ENCODE measurements at regions not wholly inside any gene's neighbourhood (a gene's known extent, or its start where the extent isn't known, plus 50 kb on each side); places are given as distances from the start of the nearest gene placed in this dataset.
A peak's percentile ranks its signal among the peaks of the same experiment; 100 is the strongest.

DNA sequence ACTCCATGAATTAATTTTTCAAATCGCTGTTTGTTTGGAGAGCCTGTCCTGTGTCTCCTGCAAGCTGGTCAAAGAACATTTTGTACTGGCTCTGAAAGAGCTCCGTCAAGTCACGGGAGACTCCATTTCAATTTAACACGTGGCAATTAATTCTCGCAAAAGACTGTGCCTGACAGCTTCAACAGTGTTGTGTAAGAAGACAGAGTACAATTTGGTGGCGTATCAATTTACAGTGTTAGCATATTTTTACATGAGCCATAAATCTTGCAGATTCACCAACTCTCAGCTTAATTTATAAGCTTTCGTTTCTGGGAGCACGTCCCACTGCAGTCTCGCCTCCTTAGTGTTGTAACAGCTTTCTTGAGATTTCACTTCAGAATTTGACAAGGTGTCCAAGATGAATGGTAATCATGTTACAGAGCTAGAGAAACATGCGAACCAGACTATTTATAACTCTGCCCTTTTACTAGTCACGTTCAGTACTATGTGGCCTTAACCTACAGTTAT lies 70.8 kb downstream of the RWDD4 start:
- H3K4me3 Mint-ChIP-seq = peak overlapping the region; percentile 13 to 44 (median 38)
- TF ChIP-seq, protein P1, sequence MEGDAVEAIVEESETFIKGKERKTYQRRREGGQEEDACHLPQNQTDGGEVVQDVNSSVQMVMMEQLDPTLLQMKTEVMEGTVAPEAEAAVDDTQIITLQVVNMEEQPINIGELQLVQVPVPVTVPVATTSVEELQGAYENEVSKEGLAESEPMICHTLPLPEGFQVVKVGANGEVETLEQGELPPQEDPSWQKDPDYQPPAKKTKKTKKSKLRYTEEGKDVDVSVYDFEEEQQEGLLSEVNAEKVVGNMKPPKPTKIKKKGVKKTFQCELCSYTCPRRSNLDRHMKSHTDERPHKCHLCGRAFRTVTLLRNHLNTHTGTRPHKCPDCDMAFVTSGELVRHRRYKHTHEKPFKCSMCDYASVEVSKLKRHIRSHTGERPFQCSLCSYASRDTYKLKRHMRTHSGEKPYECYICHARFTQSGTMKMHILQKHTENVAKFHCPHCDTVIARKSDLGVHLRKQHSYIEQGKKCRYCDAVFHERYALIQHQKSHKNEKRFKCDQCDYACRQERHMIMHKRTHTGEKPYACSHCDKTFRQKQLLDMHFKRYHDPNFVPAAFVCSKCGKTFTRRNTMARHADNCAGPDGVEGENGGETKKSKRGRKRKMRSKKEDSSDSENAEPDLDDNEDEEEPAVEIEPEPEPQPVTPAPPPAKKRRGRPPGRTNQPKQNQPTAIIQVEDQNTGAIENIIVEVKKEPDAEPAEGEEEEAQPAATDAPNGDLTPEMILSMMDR (IDR thresholded peaks at IDR 0.05; ENCODE audit: unreplicated experiment in 3 of 3) = no peak
- peaks cover 4% of the 10 kb centered on the region for H3K9me3 Mint-ChIP-seq
- H3K36me3 Mint-ChIP-seq (ENCODE audit: low read depth) = no peaks in the 10 kb centered on the region
- H3K4me1 Mint-ChIP-seq = peaks cover 10% of the 10 kb centered on the region
- H3K27me3 Mint-ChIP-seq (ENCODE audit: low read depth) = peaks cover 4% of the 10 kb centered on the region
- peak overlapping the region in 2 of 3 experiments; percentile 45 to 70 for H3K27ac Mint-ChIP-seq

- Mint-ChIP-seq H3K4me3 (no peak overlapping the region), H3K36me3 (ENCODE audit: low read depth) (no peaks in the 10 kb centered on the region), H3K4me1 (peaks cover 10% of the 10 kb centered on the region), H3K27ac (peak overlapping the region in 1 of 3 experiments; percentile 45), H3K9me3 (peaks cover under 1% of the 10 kb centered on the region), H3K27me3 (ENCODE audit: low read depth) (peaks cover 4% of the 10 kb centered on the region)
- TF ChIP-seq, protein P1 (IDR thresholded peaks at IDR 0.05; ENCODE audit: unreplicated experiment in 3 of 3) = no peak
These were observed 70.3 kb downstream of the RWDD4 start for GRCh38 chr4:183588691-183589090.

DNA sequence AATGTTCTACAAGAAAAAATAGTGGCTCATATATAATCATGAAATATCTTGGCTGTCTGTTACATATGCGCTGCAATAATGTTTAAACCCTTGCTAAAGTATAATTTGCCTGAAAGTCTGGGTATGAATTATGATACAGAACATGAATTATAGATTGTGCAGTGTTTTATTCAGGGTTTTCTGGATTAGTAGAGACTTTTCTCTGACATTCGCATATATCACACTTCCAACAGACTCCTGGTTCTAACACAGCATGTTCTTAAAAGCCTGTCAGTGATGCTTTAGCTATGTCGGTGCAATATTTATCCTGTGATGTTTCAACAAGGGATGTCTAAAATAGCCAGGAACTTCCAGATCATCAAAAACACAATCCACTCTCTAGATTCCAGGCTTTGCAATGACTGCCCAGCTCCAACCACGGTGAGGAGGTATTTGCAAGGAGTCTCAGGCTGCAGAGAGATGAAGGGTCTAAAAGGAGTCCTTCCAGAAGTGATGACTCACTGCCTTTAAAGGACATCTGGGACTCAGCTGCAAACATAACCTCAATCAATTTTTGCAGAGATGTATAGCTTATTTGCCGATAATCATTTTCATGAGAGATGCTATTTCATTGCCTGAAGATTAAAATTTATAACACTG lies 69.4 kb downstream of the RWDD4 start:
- H3K9me3 Mint-ChIP-seq = no peaks in the 10 kb centered on the region
- no peak overlapping the region for H3K4me3 Mint-ChIP-seq
- TF ChIP-seq, protein P1 (IDR thresholded peaks at IDR 0.05; ENCODE audit: unreplicated experiment in 3 of 3) = no peak
- H3K4me1 Mint-ChIP-seq = peaks cover 10% of the 10 kb centered on the region
- peaks cover 4% of the 10 kb centered on the region for H3K27me3 Mint-ChIP-seq (ENCODE audit: low read depth)
- peak overlapping the region in 1 of 3 experiments; percentile 72 for H3K27ac Mint-ChIP-seq
- H3K36me3 Mint-ChIP-seq (ENCODE audit: low read depth) = no peaks in the 10 kb centered on the region

Data from nephron (organoid).